HUES64 (cell line): ENCODE measurements at regions not wholly inside any gene's neighbourhood (a gene's known extent, or its start where the extent isn't known, plus 50 kb on each side); places are given as distances from the start of the nearest gene placed in this dataset.
"Not testable (repeated sequence)": the region's sequence is repeated elsewhere in the genome, so short reads cannot be mapped to it uniquely, and the experiment has no call there.

Source experiments
- H3K27ac ChIP-seq: 2 replicates; pipeline ENCODE4 v1.7.0; 2013; ENCODE audit warnings: low read depth, low read length, inconsistent platforms
- H3K27me3 ChIP-seq: 2 replicates; pipeline ENCODE4 v1.6.1; 2013; ENCODE audit warnings: mild to moderate bottlenecking, low read length; ENCODE audit not compliant: insufficient read depth
- H3K36me3 ChIP-seq: 2 replicates; pipeline ENCODE4 v1.6.1; 2013; ENCODE audit warnings: mild to moderate bottlenecking, low read length; ENCODE audit not compliant: insufficient read depth
- H3K4me1 ChIP-seq: 2 replicates; pipeline ENCODE4 v1.6.1; 2013; ENCODE audit warnings: mild to moderate bottlenecking, low read length, moderate library complexity; ENCODE audit not compliant: insufficient read depth
- H3K4me3 ChIP-seq: 2 replicates; pipeline ENCODE4 v1.5.1; 2013; ENCODE audit warnings: mild to moderate bottlenecking, low read length, moderate library complexity
- H3K9ac ChIP-seq: 2 replicates; pipeline ENCODE4 v1.6.1; 2013; ENCODE audit warnings: mild to moderate bottlenecking, low read depth, low read length
- H3K9me3 ChIP-seq: 2 replicates; pipeline ENCODE4 v1.6.1; 2013; ENCODE audit warnings: low read depth, low read length; ENCODE audit not compliant: insufficient read depth
- WGBS: fragments of 150-250, 120-280 bp; methylation state at CpG from one replicate; pipeline ENCODE4 v1.1.7; 2013; ENCODE audit warnings: missing lambda C conversion rate; 5-methylcytosine and 5-hydroxymethylcytosine counted together

- Histone ChIP-seq H3K4me3 (no peak overlapping the region), H3K9me3 (no peaks in the 10 kb centered on the region), H3K27me3 (no peaks in the 10 kb centered on the region), H3K27ac (no peak overlapping the region), H3K9ac (no peak overlapping the region), H3K36me3 (no peaks in the 10 kb centered on the region), H3K4me1 (no peaks in the 10 kb centered on the region)
- WGBS, result 83% methylated on average over 1 of the region's 1 CpG
Observed at GRCh38 chr3:87498358-87499080, 222.1 kb upstream of the POU1F1 start.

GRCh38 chr3:87495938-87496337 lies 219.6 kb upstream of the POU1F1 start:
- WGBS, result 79% methylated on average over 1 of the region's 1 CpG
- H3K9me3 ChIP-seq, result no peaks in the 10 kb centered on the region
- H3K27me3 ChIP-seq, result no peaks in the 10 kb centered on the region
- no peaks in the 10 kb centered on the region for H3K4me1 ChIP-seq
- no peak overlapping the region for H3K27ac ChIP-seq
- no peak overlapping the region for H3K4me3 ChIP-seq
- no peak overlapping the region for H3K9ac ChIP-seq
- H3K36me3 ChIP-seq, result no peaks in the 10 kb centered on the region

GRCh38 chr3:87494264-87494663 lies 217.9 kb upstream of the POU1F1 start:
- WGBS, result 92% methylated on average over 1 of the region's 1 CpG
- Histone ChIP-seq H3K4me3 (no peak overlapping the region), H3K27me3 (no peaks in the 10 kb centered on the region), H3K4me1 (no peaks in the 10 kb centered on the region), H3K9me3 (no peaks in the 10 kb centered on the region), H3K9ac (no peak overlapping the region), H3K36me3 (no peaks in the 10 kb centered on the region), H3K27ac (no peak overlapping the region)

- 93% methylated on average over 2 of the region's 2 CpGs for WGBS
- no peak overlapping the region for H3K9ac ChIP-seq
- H3K27ac ChIP-seq, result no peak overlapping the region
- H3K27me3 ChIP-seq, result no peaks in the 10 kb centered on the region
- H3K9me3 ChIP-seq, result no peaks in the 10 kb centered on the region
- no peaks in the 10 kb centered on the region for H3K36me3 ChIP-seq
- H3K4me3 ChIP-seq, result no peak overlapping the region
- H3K4me1 ChIP-seq, result no peaks in the 10 kb centered on the region
Observed at GRCh38 chr3:87491843-87492242, 215.5 kb upstream of the POU1F1 start.

GRCh38 chr3:87489892-87490291 lies 213.5 kb upstream of the POU1F1 start:
- WGBS, result 95% methylated on average over 2 of the region's 4 CpGs
- no peaks in the 10 kb centered on the region for H3K36me3 ChIP-seq
- no peaks in the 10 kb centered on the region for H3K9me3 ChIP-seq
- H3K4me3 ChIP-seq, result no peak overlapping the region
- no peak overlapping the region for H3K27ac ChIP-seq
- no peak overlapping the region for H3K9ac ChIP-seq
- H3K27me3 ChIP-seq, result no peaks in the 10 kb centered on the region
- H3K4me1 ChIP-seq, result no peaks in the 10 kb centered on the region

- Histone ChIP-seq H3K27me3 (no peaks in the 10 kb centered on the region), H3K9ac (no peak overlapping the region), H3K4me1 (no peaks in the 10 kb centered on the region), H3K4me3 (no peak overlapping the region), H3K27ac (no peak overlapping the region), H3K36me3 (no peaks in the 10 kb centered on the region), H3K9me3 (no peaks in the 10 kb centered on the region)
- WGBS, result 88% methylated on average over 2 of the region's 2 CpGs
Observed at GRCh38 chr3:87488765-87489164, 212.4 kb upstream of the POU1F1 start.

- H3K9me3 ChIP-seq, H3K4me3 ChIP-seq, H3K27ac ChIP-seq, H3K9ac ChIP-seq, H3K36me3 ChIP-seq, H3K27me3 ChIP-seq, H3K4me1 ChIP-seq: not testable (repeated sequence)
- 88% methylated on average over 1 of the region's 3 CpGs for WGBS
Observed at GRCh38 chr3:87486635-87487034, 210.3 kb upstream of the POU1F1 start.

- no peaks in the 10 kb centered on the region for H3K36me3 ChIP-seq
- H3K9me3 ChIP-seq, result no peaks in the 10 kb centered on the region
- 93% methylated on average over 1 of the region's 2 CpGs for WGBS
- no peak overlapping the region for H3K4me3 ChIP-seq
- H3K27ac ChIP-seq, result no peak overlapping the region
- no peak overlapping the region for H3K9ac ChIP-seq
- no peaks in the 10 kb centered on the region for H3K4me1 ChIP-seq
- no peaks in the 10 kb centered on the region for H3K27me3 ChIP-seq
Observed at GRCh38 chr3:87486115-87486514, 209.7 kb upstream of the POU1F1 start.

- Histone ChIP-seq H3K27ac (no peak overlapping the region), H3K4me3 (no peak overlapping the region), H3K27me3 (no peaks in the 10 kb centered on the region), H3K9ac (no peak overlapping the region), H3K36me3 (no peaks in the 10 kb centered on the region), H3K4me1 (no peaks in the 10 kb centered on the region), H3K9me3 (peaks cover 3% of the 10 kb centered on the region; the same call in 1 of the 2 replicates)
- WGBS, result 90% methylated on average over 3 of the region's 3 CpGs
Observed at GRCh38 chr3:87478716-87479115, 202.3 kb upstream of the POU1F1 start.

- H3K9me3 ChIP-seq, result peaks cover 17% of the 10 kb centered on the region
- no peak overlapping the region for H3K9ac ChIP-seq
- H3K36me3 ChIP-seq, result no peaks in the 10 kb centered on the region
- H3K27me3 ChIP-seq, result no peaks in the 10 kb centered on the region
- no peak overlapping the region for H3K4me3 ChIP-seq
- no peak overlapping the region for H3K27ac ChIP-seq
- no peaks in the 10 kb centered on the region for H3K4me1 ChIP-seq
Observed at GRCh38 chr3:87473944-87474343, 197.6 kb upstream of the POU1F1 start.

GRCh38 chr3:87468938-87469337 lies 192.6 kb upstream of the POU1F1 start:
- Histone ChIP-seq H3K27me3 (no peaks in the 10 kb centered on the region), H3K4me3 (no peak overlapping the region), H3K4me1 (no peaks in the 10 kb centered on the region), H3K36me3 (no peaks in the 10 kb centered on the region), H3K9me3 (peaks cover 15% of the 10 kb centered on the region), H3K9ac (no peak overlapping the region), H3K27ac (no peak overlapping the region)

GRCh38 chr3:87468235-87468634 lies 191.9 kb upstream of the POU1F1 start:
- WGBS, result 76% methylated on average over 1 of the region's 2 CpGs
- no peak overlapping the region for H3K27ac ChIP-seq
- H3K4me1 ChIP-seq, result no peaks in the 10 kb centered on the region
- H3K36me3 ChIP-seq, result no peaks in the 10 kb centered on the region
- no peaks in the 10 kb centered on the region for H3K27me3 ChIP-seq
- peaks cover 14% of the 10 kb centered on the region for H3K9me3 ChIP-seq
- no peak overlapping the region for H3K4me3 ChIP-seq
- H3K9ac ChIP-seq, result no peak overlapping the region
